HepG2 (cell line): ENCODE measurements at regions not wholly inside any gene's neighbourhood (a gene's known extent, or its start where the extent isn't known, plus 50 kb on each side); places are given as distances from the start of the nearest gene placed in this dataset.
A peak's percentile ranks its signal among the peaks of the same experiment; 100 is the strongest.

Experiments
- ATF7 ChIP-seq, 2 experiments: fragments of 450-650 bp in 1 of 2; sonication (generic) in 1 of 2; formaldehyde crosslinking in 1 of 2; IDR thresholded peaks; 2 replicates each; pipeline versions ENCODE4 v1.4.0 to v1.6.1; 2016 to 2020; ENCODE audit warnings: antibody characterized with exemption in 1 of 2, mild to moderate bottlenecking in 1 of 2, missing genetic modification reagents in 1 of 2
- BCL6 ChIP-seq: IDR thresholded peaks from 2 replicates; pipeline ENCODE4 v1.6.1; 2016; ENCODE audit warnings: missing genetic modification reagents, missing compliant biosample characterization
- BCLAF1 ChIP-seq: fragments of 450-650 bp; IDR thresholded peaks from 2 replicates; pipeline ENCODE4 v1.6.1; 2017; ENCODE audit warnings: mild to moderate bottlenecking
- E2F5 ChIP-seq: sonication (generic); formaldehyde crosslinking; conservative IDR thresholded peaks from 2 replicates; pipeline ENCODE4 v1.4.0; 2020; ENCODE audit warnings: missing genetic modification reagents
- GABPA ChIP-seq, 2 experiments: IDR thresholded peaks; 2 replicates each; pipeline ENCODE4 v1.6.1; 2011 to 2016; ENCODE audit warnings: low read depth in 2 of 2, low read length in 1 of 2, missing biosample characterization in 1 of 2, missing genetic modification characterization in 1 of 2
- KLF12 ChIP-seq: sonication (generic); formaldehyde crosslinking; IDR thresholded peaks from 2 replicates; pipeline ENCODE4 v1.4.0; 2020; ENCODE audit warnings: missing genetic modification reagents, borderline replicate concordance
- MYC ChIP-seq: sonication (generic); formaldehyde crosslinking; IDR thresholded peaks from 2 replicates; pipeline ENCODE4 v1.9.0; 2021; ENCODE audit warnings: missing genetic modification reagents, borderline replicate concordance
- MYNN ChIP-seq: sonication (generic); formaldehyde crosslinking; IDR thresholded peaks from 2 replicates; pipeline ENCODE4 v1.4.0; 2020; ENCODE audit warnings: mild to moderate bottlenecking, low read depth, missing genetic modification reagents
- PAF1 ChIP-seq: IDR thresholded peaks from 2 replicates; pipeline ENCODE4 v1.6.1; 2016; ENCODE audit warnings: missing genetic modification reagents, missing compliant biosample characterization
- PHF8 ChIP-seq: sonication (generic); formaldehyde crosslinking; IDR thresholded peaks from 2 replicates; pipeline ENCODE4 v1.5.0; 2020; ENCODE audit warnings: missing genetic modification reagents
- RBM39 ChIP-seq: fragments of 200-400 bp; formaldehyde crosslinking; IDR thresholded peaks from one replicate; pipeline ENCODE4 v1.6.1; 2018; ENCODE audit warnings: antibody characterized with exemption, mild to moderate bottlenecking, low read depth, low read length; ENCODE audit not compliant: poor library complexity, severe bottlenecking
- SIN3B ChIP-seq: fragments of 150-350 bp; IDR thresholded peaks from 2 replicates; pipeline ENCODE4 v1.6.1; 2014; ENCODE audit warnings: low read length
- SMAD3 ChIP-seq: sonication (generic); formaldehyde crosslinking; IDR thresholded peaks from 2 replicates; pipeline ENCODE4 v1.4.0; 2020; ENCODE audit warnings: missing genetic modification reagents
- ZBTB49 ChIP-seq: sonication (generic); formaldehyde crosslinking; IDR thresholded peaks from 2 replicates; pipeline ENCODE4 v1.4.0; 2020; ENCODE audit warnings: missing genetic modification reagents, borderline replicate concordance
- ZNF512 ChIP-seq: sonication (generic); formaldehyde crosslinking; IDR thresholded peaks from 2 replicates; pipeline ENCODE4 v1.4.0; 2020; ENCODE audit warnings: mild to moderate bottlenecking, missing genetic modification reagents
- ZNF619 ChIP-seq: sonication (generic); formaldehyde crosslinking; IDR thresholded peaks from 2 replicates; pipeline ENCODE4 v1.4.0; 2020; ENCODE audit warnings: mild to moderate bottlenecking, missing genetic modification reagents
- ZNF720 ChIP-seq: sonication (generic); formaldehyde crosslinking; IDR thresholded peaks from 2 replicates; pipeline ENCODE4 v1.4.0; 2020; ENCODE audit warnings: missing genetic modification reagents
- ZNF768 ChIP-seq: sonication (generic); formaldehyde crosslinking; IDR thresholded peaks from 2 replicates; pipeline ENCODE4 v1.4.0; 2020; ENCODE audit warnings: missing genetic modification reagents
- ZSCAN30 ChIP-seq: sonication (generic); formaldehyde crosslinking; IDR thresholded peaks from 2 replicates; pipeline ENCODE4 v1.5.0; 2020; ENCODE audit warnings: mild to moderate bottlenecking, missing genetic modification reagents

- TF ChIP-seq ATF7 (IDR thresholded peaks at IDR 0.05) = no peak
- TF ChIP-seq ATF7 (CRISPR knock-in tag; IDR thresholded peaks at IDR 0.05) = no peak
- no peak for TF ChIP-seq ZNF619 (CRISPR knock-in tag)
- no peak for TF ChIP-seq PHF8 (CRISPR knock-in tag)
- no peak for TF ChIP-seq PAF1 (CRISPR knock-in tag)
- no peak for TF ChIP-seq SIN3B
- TF ChIP-seq MYNN (CRISPR knock-in tag) = no peak
- no peak for TF ChIP-seq RBM39
- no peak for TF ChIP-seq ZSCAN30 (CRISPR knock-in tag)
- TF ChIP-seq BCLAF1 = no peak
- TF ChIP-seq MYC (CRISPR knock-in tag) = no peak
- no peak for TF ChIP-seq GABPA (IDR thresholded peaks at IDR 0.05; ENCODE audit: low read depth, low read length)
- no peak for TF ChIP-seq GABPA (CRISPR knock-in tag; IDR thresholded peaks at IDR 0.05; ENCODE audit: low read depth)
- no peak for TF ChIP-seq ZNF720
- TF ChIP-seq BCL6 (CRISPR knock-in tag) = no peak
- TF ChIP-seq ZNF768 (CRISPR knock-in tag) = no peak
- TF ChIP-seq KLF12 (CRISPR knock-in tag) = 0 out of 2 replicates have a peak, but pooled peaks have one; percentile 6
- TF ChIP-seq SMAD3 (CRISPR knock-in tag) = no peak
- TF ChIP-seq ZBTB49 (CRISPR knock-in tag) = no peak
- no peak; the same call in 1 of the 2 replicates for TF ChIP-seq E2F5 (CRISPR knock-in tag)
- TF ChIP-seq ZNF512 (CRISPR knock-in tag) = no peak
Observed at GRCh38 chr6:26187981-26188635, 100.9 kb downstream of the HFE start (continued).
